ENCODE measurements at regions not wholly inside any gene's neighbourhood (a gene's known extent, or its start where the extent isn't known, plus 50 kb on each side); places are given as distances from the start of the nearest gene placed in this dataset.

- H3K9ac ChIP-seq: no peak overlapping the region
- H2AFZ ChIP-seq (ENCODE audit: low read depth): no peak overlapping the region
- H3K4me3 ChIP-seq (IDR thresholded peaks at IDR 0.05; ENCODE audit: insufficient read depth, low read depth, low read length): no peak overlapping the region
- no peaks in the 10 kb centered on the region for H3K79me2 ChIP-seq (ENCODE audit: insufficient read depth, low read depth)
- peaks cover 6% of the 10 kb centered on the region for H3K4me1 ChIP-seq (ENCODE audit: low read depth, poor library complexity, severe bottlenecking)
- no peaks in the 10 kb centered on the region for H4K20me1 ChIP-seq (ENCODE audit: insufficient read depth)
- no peaks in the 10 kb centered on the region for H3K36me3 ChIP-seq (ENCODE audit: insufficient read depth)
- TF ChIP-seq CTCF (conservative IDR thresholded peaks at IDR 0.05; ENCODE audit: low read depth, low read length): no peak
- no peaks in the 10 kb centered on the region for H3K27me3 ChIP-seq (ENCODE audit: insufficient read depth, low read depth)
- H3K4me2 ChIP-seq: no peak overlapping the region
- no peak overlapping the region for H3K27ac ChIP-seq
Measured at GRCh38 chr10:90062786-90063185, 361.4 kb downstream of the KIF20B start.

- H3K4me3 ChIP-seq (IDR thresholded peaks at IDR 0.05; ENCODE audit: insufficient read depth, low read depth, low read length): no peak overlapping the region
- no peaks in the 10 kb centered on the region for H3K79me2 ChIP-seq (ENCODE audit: insufficient read depth, low read depth)
- H4K20me1 ChIP-seq (ENCODE audit: insufficient read depth): no peaks in the 10 kb centered on the region
- TF ChIP-seq CTCF (conservative IDR thresholded peaks at IDR 0.05; ENCODE audit: low read depth, low read length): no peak
- peaks cover 6% of the 10 kb centered on the region for H3K4me1 ChIP-seq (ENCODE audit: low read depth, poor library complexity, severe bottlenecking)
- H3K9ac ChIP-seq: no peak overlapping the region
- H3K27ac ChIP-seq: no peak overlapping the region
- H3K27me3 ChIP-seq (ENCODE audit: insufficient read depth, low read depth): no peaks in the 10 kb centered on the region
- no peak overlapping the region for H3K4me2 ChIP-seq
- H2AFZ ChIP-seq (ENCODE audit: low read depth): no peak overlapping the region
- no peaks in the 10 kb centered on the region for H3K36me3 ChIP-seq (ENCODE audit: insufficient read depth)
Measured at GRCh38 chr10:90064295-90064694, 362.9 kb downstream of the KIF20B start.

GRCh38 chr10:90066435-90066834 lies 365.0 kb downstream of the KIF20B start:
- Histone ChIP-seq H3K9ac (no peak overlapping the region), H3K27me3 (ENCODE audit: insufficient read depth, low read depth) (no peaks in the 10 kb centered on the region), H3K4me3 (IDR thresholded peaks at IDR 0.05; ENCODE audit: insufficient read depth, low read depth, low read length) (no peak overlapping the region), H2AFZ (ENCODE audit: low read depth) (no peak overlapping the region), H3K27ac (no peak overlapping the region), H3K4me1 (ENCODE audit: low read depth, poor library complexity, severe bottlenecking) (peaks cover 6% of the 10 kb centered on the region), H3K36me3 (ENCODE audit: insufficient read depth) (no peaks in the 10 kb centered on the region), H3K79me2 (ENCODE audit: insufficient read depth, low read depth) (no peaks in the 10 kb centered on the region), H3K4me2 (no peak overlapping the region), H4K20me1 (ENCODE audit: insufficient read depth) (no peaks in the 10 kb centered on the region)
- no peak for TF ChIP-seq CTCF (conservative IDR thresholded peaks at IDR 0.05; ENCODE audit: low read depth, low read length)

- Histone ChIP-seq H4K20me1 (ENCODE audit: insufficient read depth) (no peaks in the 10 kb centered on the region), H2AFZ (ENCODE audit: low read depth) (no peak overlapping the region), H3K27ac (no peak overlapping the region), H3K4me3 (IDR thresholded peaks at IDR 0.05; ENCODE audit: insufficient read depth, low read depth, low read length) (no peak overlapping the region), H3K79me2 (ENCODE audit: insufficient read depth, low read depth) (no peaks in the 10 kb centered on the region), H3K9ac (no peak overlapping the region), H3K4me1 (ENCODE audit: low read depth, poor library complexity, severe bottlenecking) (no peaks in the 10 kb centered on the region), H3K36me3 (ENCODE audit: insufficient read depth) (no peaks in the 10 kb centered on the region), H3K27me3 (ENCODE audit: insufficient read depth, low read depth) (no peaks in the 10 kb centered on the region), H3K4me2 (no peak overlapping the region)
- TF ChIP-seq CTCF (conservative IDR thresholded peaks at IDR 0.05; ENCODE audit: low read depth, low read length): no peak
Measured at GRCh38 chr10:90075995-90076394, 374.6 kb downstream of the KIF20B start.

Measured in KMS-11 (cell line).